ENCODE measurements at regions not wholly inside any gene's neighbourhood (a gene's known extent, or its start where the extent isn't known, plus 50 kb on each side); places are given as distances from the start of the nearest gene placed in this dataset.

DNA sequence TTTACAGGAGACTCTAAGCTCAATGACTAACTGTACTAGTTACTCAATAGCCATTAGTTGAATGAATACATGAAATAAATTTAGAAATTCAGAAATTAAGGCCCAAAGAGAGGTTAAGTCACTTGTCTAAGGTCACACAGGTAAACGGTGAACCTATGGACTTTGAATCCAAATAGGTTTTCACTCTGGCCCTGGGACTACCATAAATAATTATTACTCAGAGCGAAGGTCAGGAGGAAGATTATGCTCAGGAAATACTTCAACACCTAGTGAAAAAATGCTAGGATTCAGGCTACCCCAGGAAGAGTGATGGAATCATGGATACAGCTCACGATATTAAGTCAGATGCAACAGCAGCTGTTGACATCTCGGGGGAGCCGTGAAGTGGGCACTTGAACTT lies 417.4 kb downstream of the GABRG2 start:
- TF ChIP-seq, protein P1, sequence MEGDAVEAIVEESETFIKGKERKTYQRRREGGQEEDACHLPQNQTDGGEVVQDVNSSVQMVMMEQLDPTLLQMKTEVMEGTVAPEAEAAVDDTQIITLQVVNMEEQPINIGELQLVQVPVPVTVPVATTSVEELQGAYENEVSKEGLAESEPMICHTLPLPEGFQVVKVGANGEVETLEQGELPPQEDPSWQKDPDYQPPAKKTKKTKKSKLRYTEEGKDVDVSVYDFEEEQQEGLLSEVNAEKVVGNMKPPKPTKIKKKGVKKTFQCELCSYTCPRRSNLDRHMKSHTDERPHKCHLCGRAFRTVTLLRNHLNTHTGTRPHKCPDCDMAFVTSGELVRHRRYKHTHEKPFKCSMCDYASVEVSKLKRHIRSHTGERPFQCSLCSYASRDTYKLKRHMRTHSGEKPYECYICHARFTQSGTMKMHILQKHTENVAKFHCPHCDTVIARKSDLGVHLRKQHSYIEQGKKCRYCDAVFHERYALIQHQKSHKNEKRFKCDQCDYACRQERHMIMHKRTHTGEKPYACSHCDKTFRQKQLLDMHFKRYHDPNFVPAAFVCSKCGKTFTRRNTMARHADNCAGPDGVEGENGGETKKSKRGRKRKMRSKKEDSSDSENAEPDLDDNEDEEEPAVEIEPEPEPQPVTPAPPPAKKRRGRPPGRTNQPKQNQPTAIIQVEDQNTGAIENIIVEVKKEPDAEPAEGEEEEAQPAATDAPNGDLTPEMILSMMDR (IDR thresholded peaks at IDR 0.05; ENCODE audit: poor library complexity): no peak
- TF ChIP-seq EZH2 (IDR thresholded peaks at IDR 0.05; ENCODE audit: borderline replicate concordance) (no peak), EZH2phosphoT487 (IDR thresholded peaks at IDR 0.05; ENCODE audit: low read depth, severe bottlenecking, unreplicated experiment) (no peak)
